Panc1 (cell line): ENCODE measurements at regions not wholly inside any gene's neighbourhood (a gene's known extent, or its start where the extent isn't known, plus 50 kb on each side); places are given as distances from the start of the nearest gene placed in this dataset.

Source experiments
- CTCF ChIP-seq: fragments of 450-650 bp; IDR thresholded peaks from 2 replicates; pipeline ENCODE4 v1.5.1; 2017; ENCODE audit warnings: mild to moderate bottlenecking
- POLR2AphosphoS5 ChIP-seq: IDR thresholded peaks from 2 replicates; pipeline ENCODE4 v1.6.1; 2012; ENCODE audit warnings: mild to moderate bottlenecking, low read depth, low read length, moderate library complexity
- REST ChIP-seq, 2 experiments: IDR thresholded peaks; 2 replicates each; pipeline ENCODE4 v1.6.1; 2011 to 2012; ENCODE audit warnings: low read depth in 2 of 2, control low read depth in 1 of 2, low read length in 1 of 2, mild to moderate bottlenecking in 1 of 2, moderate library complexity in 1 of 2; ENCODE audit not compliant: insufficient read depth in 1 of 2

GRCh38 chr5:61981886-61982285 is 324.1 kb upstream of the KIF2A start:
- TF ChIP-seq CTCF = no peak
- no peak for TF ChIP-seq REST (IDR thresholded peaks at IDR 0.05; ENCODE audit: insufficient read depth in 1 of 2, low read depth in 2 of 2, low read length in 1 of 2)
- TF ChIP-seq POLR2AphosphoS5 = no peak
